H9 (cell line): ENCODE measurements at regions not wholly inside any gene's neighbourhood (a gene's known extent, or its start where the extent isn't known, plus 50 kb on each side); places are given as distances from the start of the nearest gene placed in this dataset.

Experiments
- DNase-seq: peaks from one replicate; pipeline ENCODE4 v3.0.0-alpha.2; 2017
- H2AFZ ChIP-seq: one replicate; pipeline ENCODE4 v1.6.1; 2013; ENCODE audit warnings: mild to moderate bottlenecking, low read length, control low read depth, moderate library complexity
- H2AK5ac ChIP-seq: 2 replicates; pipeline ENCODE4 v1.6.1; 2013; ENCODE audit warnings: low read length, control low read depth, mixed read lengths; ENCODE audit not compliant: insufficient read length
- H2BK120ac ChIP-seq: one replicate; pipeline ENCODE4 v1.6.1; 2013; ENCODE audit warnings: low read depth, mild to moderate bottlenecking, low read length, control low read depth, inconsistent platforms; ENCODE audit not compliant: poor library complexity, severe bottlenecking
- H2BK12ac ChIP-seq: 2 replicates; pipeline ENCODE4 v1.6.1; 2013; ENCODE audit warnings: low read length, control low read depth, mixed read lengths, low read depth; ENCODE audit not compliant: insufficient read length
- H2BK15ac ChIP-seq: 2 replicates; pipeline ENCODE4 v1.6.1; 2013; ENCODE audit warnings: low read depth, low read length, control low read depth
- H2BK20ac ChIP-seq: one replicate; pipeline ENCODE4 v1.6.1; 2013; ENCODE audit warnings: low read depth, mild to moderate bottlenecking, low read length, control low read depth, inconsistent platforms; ENCODE audit not compliant: poor library complexity, severe bottlenecking
- H2BK5ac ChIP-seq: 2 replicates; pipeline ENCODE4 v1.6.1; 2013; ENCODE audit warnings: low read length, control low read depth, mixed read lengths; ENCODE audit not compliant: insufficient read length
- H3K14ac ChIP-seq: 2 replicates; pipeline ENCODE4 v1.6.1; 2013; ENCODE audit warnings: low read length, control low read depth; ENCODE audit not compliant: insufficient read depth
- H3K18ac ChIP-seq: 2 replicates; pipeline ENCODE4 v1.6.1; 2013; ENCODE audit warnings: low read depth, mild to moderate bottlenecking, mixed read lengths, low read length, control low read depth; ENCODE audit not compliant: insufficient read length
- H3K23ac ChIP-seq: 2 replicates; pipeline ENCODE4 v1.6.1; 2013; ENCODE audit warnings: low read length, control low read depth, mixed read lengths, low read depth; ENCODE audit not compliant: insufficient read length
- H3K23me2 ChIP-seq: 2 replicates; pipeline ENCODE4 v1.6.1; 2013; ENCODE audit warnings: low read depth, mild to moderate bottlenecking, mixed read lengths, low read length, control low read depth; ENCODE audit not compliant: insufficient read length, poor library complexity, severe bottlenecking
- H3K27ac ChIP-seq: 2 replicates; pipeline ENCODE4 v1.5.1; 2013; ENCODE audit warnings: low read length, control low read depth, mixed read lengths, low read depth; ENCODE audit not compliant: insufficient read length
- H3K27me3 ChIP-seq: 2 replicates; pipeline ENCODE4 v1.6.1; 2013; ENCODE audit warnings: low read length, control low read depth, inconsistent platforms; ENCODE audit not compliant: insufficient read depth
- H3K4ac ChIP-seq: 2 replicates; pipeline ENCODE4 v1.6.1; 2013; ENCODE audit warnings: low read depth, mild to moderate bottlenecking, control low read depth, inconsistent platforms, low read length, moderate library complexity
- H3K4me1 ChIP-seq: 2 replicates; pipeline ENCODE4 v1.6.1; 2013; ENCODE audit warnings: low read length, control low read depth, inconsistent platforms; ENCODE audit not compliant: insufficient read depth
- H3K4me2 ChIP-seq: 2 replicates; pipeline ENCODE4 v1.6.1; 2013; ENCODE audit warnings: low read length, control low read depth, mixed read lengths; ENCODE audit not compliant: insufficient read length, insufficient read depth
- H3K56ac ChIP-seq: 2 replicates; pipeline ENCODE4 v1.6.1; 2013; ENCODE audit warnings: low read depth, mild to moderate bottlenecking, mixed read lengths, low read length, control low read depth; ENCODE audit not compliant: insufficient read length
- H3K79me1 ChIP-seq: 2 replicates; pipeline ENCODE4 v1.6.1; 2013; ENCODE audit warnings: low read depth, mild to moderate bottlenecking, moderate library complexity, low read length, control low read depth, inconsistent platforms; ENCODE audit not compliant: insufficient read depth, poor library complexity, severe bottlenecking
- H3K79me2 ChIP-seq: 2 replicates; pipeline ENCODE4 v1.6.1; 2013; ENCODE audit warnings: low read length, control low read depth, inconsistent platforms; ENCODE audit not compliant: insufficient read depth
- H3K9ac ChIP-seq: 2 replicates; pipeline ENCODE4 v1.6.1; 2013; ENCODE audit warnings: low read length, control low read depth, mixed read lengths; ENCODE audit not compliant: insufficient read length; ENCODE audit errors: extremely low read depth
- H3K9me3 ChIP-seq: one replicate; pipeline ENCODE4 v1.6.1; 2013; ENCODE audit warnings: low read depth, low read length, inconsistent platforms; ENCODE audit not compliant: control insufficient read depth
- H3T11ph ChIP-seq: one replicate; pipeline ENCODE4 v1.6.1; 2013; ENCODE audit warnings: mild to moderate bottlenecking, low read length, control low read depth, inconsistent platforms
- H4K20me1 ChIP-seq: one replicate; pipeline ENCODE4 v1.6.1; 2013; ENCODE audit not compliant: control insufficient read depth, insufficient read length, insufficient read depth
- H4K5ac ChIP-seq: 2 replicates; pipeline ENCODE4 v1.6.1; 2013; ENCODE audit warnings: low read depth, mild to moderate bottlenecking, mixed read lengths, low read length, control low read depth; ENCODE audit not compliant: insufficient read length
- H4K8ac ChIP-seq: replicated peaks from 2 replicates; pipeline ENCODE4 v1.6.1; 2013; ENCODE audit warnings: low read length, control low read depth, mixed read lengths, low read depth; ENCODE audit not compliant: insufficient read length
- H4K91ac ChIP-seq: 2 replicates; pipeline ENCODE4 v1.6.1; 2013; ENCODE audit warnings: low read depth, mild to moderate bottlenecking, moderate library complexity, mixed read lengths, low read length, control low read depth; ENCODE audit not compliant: insufficient read length
- H3K27ac Mint-ChIP-seq, 3 experiments: 2 replicates in 2 of 3; 3 replicates in 1 of 3; pipeline ENCODE4 v1.8.0; 2020 to 2021; ENCODE audit warnings: mixed read lengths in 3 of 3, mild to moderate bottlenecking in 1 of 3, moderate library complexity in 1 of 3
- H3K27me3 Mint-ChIP-seq: 2 replicates; pipeline ENCODE4 v1.8.0; 2021; ENCODE audit warnings: low read depth, mild to moderate bottlenecking, moderate library complexity, mixed read lengths
- H3K36me3 Mint-ChIP-seq, 3 experiments: 2 replicates in 2 of 3; 3 replicates in 1 of 3; pipeline ENCODE4 v1.8.0; 2020 to 2021; ENCODE audit warnings: low read depth in 3 of 3, mixed read lengths in 3 of 3; ENCODE audit not compliant: insufficient read depth in 1 of 3
- H3K4me1 Mint-ChIP-seq, 2 experiments: 2 replicates each; pipeline ENCODE4 v1.8.0; 2020; ENCODE audit warnings: mixed read lengths in 2 of 2
- H3K4me3 Mint-ChIP-seq, 2 experiments: 2 replicates in 1 of 2; 3 replicates in 1 of 2; pipeline ENCODE4 v1.8.0; 2020 to 2021; ENCODE audit warnings: mild to moderate bottlenecking in 2 of 2, mixed read lengths in 2 of 2, moderate library complexity in 1 of 2
- H3K9me3 Mint-ChIP-seq, 2 experiments: 2 replicates in 1 of 2; 3 replicates in 1 of 2; pipeline ENCODE4 v1.8.0; 2020; ENCODE audit warnings: mild to moderate bottlenecking in 2 of 2, mixed read lengths in 2 of 2, moderate library complexity in 1 of 2
- CTCF ChIP-seq: fragments of 200-600 bp; sonication (generic); conservative IDR thresholded peaks from 3 replicates; pipeline ENCODE4 v1.8.0; 2021; ENCODE audit warnings: antibody characterized with exemption, mild to moderate bottlenecking
- WGBS: extraction: QIAGEN DNeasy Blood & Tissue Kit; methylation state at CpG from one replicate; pipeline ENCODE4 v1.1.7; 2013; ENCODE audit warnings: missing lambda C conversion rate, low lambda C conversion rate, mixed read lengths; ENCODE audit not compliant: insufficient read length; ENCODE audit errors: extremely low coverage; 5-methylcytosine and 5-hydroxymethylcytosine counted together

- Histone ChIP-seq H3K4me2 (no peak overlapping the region), H2BK5ac (no peak overlapping the region), H2BK12ac (no peak overlapping the region), H2AK5ac (no peak overlapping the region), H3T11ph (no peak overlapping the region), H3K23ac (no peak overlapping the region), H3K79me2 (no peaks in the 10 kb centered on the region), H3K9me3 (peaks cover 2% of the 10 kb centered on the region), H2BK20ac (no peak overlapping the region), H3K56ac (no peak overlapping the region), H3K9ac (no peak overlapping the region), H3K23me2 (no peaks in the 10 kb centered on the region), H4K20me1 (no peaks in the 10 kb centered on the region), H3K14ac (no peak overlapping the region), H3K4me1 (no peaks in the 10 kb centered on the region; the same call in 1 of the 2 replicates), H2BK15ac (no peak overlapping the region), H3K79me1 (no peaks in the 10 kb centered on the region), H3K18ac (no peak overlapping the region), H3K4ac (no peak overlapping the region), H4K5ac (no peak overlapping the region), H4K8ac (no peak overlapping the region), H4K91ac (no peak overlapping the region), H2AFZ (no peak overlapping the region), H3K27me3 (no peaks in the 10 kb centered on the region), H3K27ac (no peak overlapping the region), H2BK120ac (no peak overlapping the region)
- no peak for TF ChIP-seq CTCF
- H3K27me3 Mint-ChIP-seq, result peaks cover 10% of the 10 kb centered on the region
- H3K27ac Mint-ChIP-seq, result no peak overlapping the region
- H3K36me3 Mint-ChIP-seq, result peaks cover 16 to 20% (median 20%) of the 10 kb centered on the region in 3 experiments
- peak; percentile 10 for DNase-seq
- WGBS, result no CpG with 5 or more reads among the region's 11 CpGs
- H3K4me3 Mint-ChIP-seq, result no peak overlapping the region
- H3K4me1 Mint-ChIP-seq, result peaks cover 11 to 16% of the 10 kb centered on the region in 2 experiments
- peaks cover 19 to 32% of the 10 kb centered on the region in 2 experiments for H3K9me3 Mint-ChIP-seq
These were observed 245.9 kb downstream of the ERMARD start for GRCh38 chr6:169997187-169997929.
